GM21526 (cell line): ENCODE measurements at regions not wholly inside any gene's neighbourhood (a gene's known extent, or its start where the extent isn't known, plus 50 kb on each side); places are given as distances from the start of the nearest gene placed in this dataset.

Source experiments
- ATAC-seq: cut with Tn5 transposase; IDR thresholded peaks from one replicate; pipeline ENCODE4 v1.9.1; 2021; ENCODE audit warnings: moderate library complexity; ENCODE audit not compliant: unreplicated experiment, low FRiP score

GRCh38 chr10:129236274-129236691, 230.8 kb upstream of the MGMT start:
- ATAC-seq = no peak

GRCh38 chr10:129241461-129241860, 225.6 kb upstream of the MGMT start:
- ATAC-seq = no peak

GRCh38 chr10:129244298-129244697, 222.7 kb upstream of the MGMT start:
- ATAC-seq = no peak

- no peak for ATAC-seq
Observed at GRCh38 chr10:129244757-129245156, 222.3 kb upstream of the MGMT start.

- no peak for ATAC-seq
Observed at GRCh38 chr10:129253161-129253864, 213.7 kb upstream of the MGMT start.

- ATAC-seq = no peak
Observed at GRCh38 chr10:129253865-129254179, 213.2 kb upstream of the MGMT start.

- ATAC-seq = no peak
Observed at GRCh38 chr10:129258283-129258923, 208.6 kb upstream of the MGMT start.

GRCh38 chr10:129259128-129259815, 207.8 kb upstream of the MGMT start:
- no peak for ATAC-seq

- no peak for ATAC-seq
Observed at GRCh38 chr10:129272176-129272575, 194.9 kb upstream of the MGMT start.

- ATAC-seq = no peak
Observed at GRCh38 chr10:129272866-129273650, 194.0 kb upstream of the MGMT start.

- ATAC-seq = no peak
Observed at GRCh38 chr10:129273860-129274259, 193.2 kb upstream of the MGMT start.

- no peak for ATAC-seq
Observed at GRCh38 chr10:129274748-129275474, 192.1 kb upstream of the MGMT start.

- no peak for ATAC-seq
Observed at GRCh38 chr10:129275886-129276285, 191.2 kb upstream of the MGMT start.

GRCh38 chr10:129277084-129277483, 190.0 kb upstream of the MGMT start:
- ATAC-seq = no peak

- no peak for ATAC-seq
Observed at GRCh38 chr10:129277841-129278240, 189.2 kb upstream of the MGMT start.

- ATAC-seq = no peak
Observed at GRCh38 chr10:129278686-129279085, 188.4 kb upstream of the MGMT start.

- no peak for ATAC-seq
Observed at GRCh38 chr10:129279446-129280154, 187.4 kb upstream of the MGMT start.

GRCh38 chr10:129280155-129280502, 186.9 kb upstream of the MGMT start:
- ATAC-seq = no peak

- ATAC-seq = no peak
Observed at GRCh38 chr10:129280908-129281586, 186.0 kb upstream of the MGMT start.
